GM18861 (cell line): ENCODE measurements at regions not wholly inside any gene's neighbourhood (a gene's known extent, or its start where the extent isn't known, plus 50 kb on each side); places are given as distances from the start of the nearest gene placed in this dataset.
"Not testable (repeated sequence)": the region's sequence is repeated elsewhere in the genome, so short reads cannot be mapped to it uniquely, and the experiment has no call there.

ENCODE experiments used
- ATAC-seq: cut with Tn5 transposase; IDR thresholded peaks from one replicate; pipeline ENCODE4 v1.9.1; 2021; ENCODE audit not compliant: unreplicated experiment

GRCh38 chr17:62322313-62322712, 58.0 kb upstream of the EFCAB3 start:
- ATAC-seq = no peak

GRCh38 chr17:62321451-62321850, 58.9 kb upstream of the EFCAB3 start:
- no peak for ATAC-seq

GRCh38 chr17:62319846-62320245, 60.5 kb upstream of the EFCAB3 start:
- no peak for ATAC-seq

GRCh38 chr17:62309396-62309795, 71.0 kb upstream of the EFCAB3 start:
- ATAC-seq = no peak

- ATAC-seq = no peak
Observed at GRCh38 chr17:62307196-62307595, 73.2 kb upstream of the EFCAB3 start.

GRCh38 chr17:62303476-62303875, 76.9 kb upstream of the EFCAB3 start:
- no peak for ATAC-seq

GRCh38 chr17:62300697-62301096, 79.7 kb upstream of the EFCAB3 start:
- no peak for ATAC-seq

GRCh38 chr17:62275290-62275689, 105.1 kb upstream of the EFCAB3 start:
- ATAC-seq = not testable (repeated sequence)

- ATAC-seq = not testable (repeated sequence)
Observed at GRCh38 chr17:62268361-62268760, 112.0 kb upstream of the EFCAB3 start.

GRCh38 chr17:62264974-62265373, 115.4 kb upstream of the EFCAB3 start:
- ATAC-seq = not testable (repeated sequence)

GRCh38 chr17:62255791-62256190, 124.6 kb upstream of the EFCAB3 start:
- not testable (repeated sequence) for ATAC-seq

GRCh38 chr17:62242076-62242475, 138.3 kb upstream of the EFCAB3 start:
- not testable (repeated sequence) for ATAC-seq

- ATAC-seq = not testable (repeated sequence)
Observed at GRCh38 chr17:62239569-62239968, 140.8 kb upstream of the EFCAB3 start.

- ATAC-seq = not testable (repeated sequence)
Observed at GRCh38 chr17:62238551-62239338, 141.6 kb upstream of the EFCAB3 start.

GRCh38 chr17:62233822-62234481, 146.4 kb upstream of the EFCAB3 start:
- ATAC-seq = not testable (repeated sequence)

GRCh38 chr17:62231293-62231692, 149.1 kb upstream of the EFCAB3 start:
- not testable (repeated sequence) for ATAC-seq

GRCh38 chr17:62226610-62227240, 153.6 kb upstream of the EFCAB3 start:
- ATAC-seq = not testable (repeated sequence)

- ATAC-seq = not testable (repeated sequence)
Observed at GRCh38 chr17:62223585-62223984, 156.8 kb upstream of the EFCAB3 start.

GRCh38 chr17:62219221-62219899, 154.3 kb upstream of the MED13 start:
- no peak for ATAC-seq

GRCh38 chr17:62216847-62217246, 151.8 kb upstream of the MED13 start:
- no peak for ATAC-seq

GRCh38 chr17:62215891-62216290, 150.8 kb upstream of the MED13 start:
- not testable (repeated sequence) for ATAC-seq
